RCC 7860 (cell line): ENCODE measurements at regions not wholly inside any gene's neighbourhood (a gene's known extent, or its start where the extent isn't known, plus 50 kb on each side); places are given as distances from the start of the nearest gene placed in this dataset.

Source experiments
- DNase-seq: peaks from one replicate; pipeline ENCODE4 v3.0.0-alpha.2; 2015; ENCODE audit warnings: low spot score
- FAIRE-seq: peaks from 2 replicates; lab custom pipeline; 2012; peaks lifted over from hg19 to GRCh38; lab: Jason Lieb, UNC

DNA sequence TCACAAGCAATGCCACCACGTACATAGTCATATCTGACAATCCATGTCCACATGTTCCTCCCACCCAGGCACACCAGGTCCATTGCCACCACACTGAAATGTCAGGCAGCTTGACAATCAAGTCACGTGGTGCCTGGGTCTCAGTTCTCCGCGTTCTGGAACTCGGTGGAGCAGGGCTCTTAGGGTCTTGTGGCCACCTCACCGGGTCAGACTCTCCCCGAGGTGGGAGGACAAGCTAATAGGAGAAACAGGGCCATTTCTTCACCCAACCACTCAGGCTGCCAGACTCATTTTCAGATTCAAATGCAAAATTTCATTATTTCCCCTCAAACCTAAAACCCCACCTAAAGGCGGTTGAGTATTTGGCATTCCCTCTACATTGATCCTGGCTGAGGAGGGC lies 200.5 kb upstream of the GAS1 start:
- no peak for FAIRE-seq
- no peak for DNase-seq

DNA sequence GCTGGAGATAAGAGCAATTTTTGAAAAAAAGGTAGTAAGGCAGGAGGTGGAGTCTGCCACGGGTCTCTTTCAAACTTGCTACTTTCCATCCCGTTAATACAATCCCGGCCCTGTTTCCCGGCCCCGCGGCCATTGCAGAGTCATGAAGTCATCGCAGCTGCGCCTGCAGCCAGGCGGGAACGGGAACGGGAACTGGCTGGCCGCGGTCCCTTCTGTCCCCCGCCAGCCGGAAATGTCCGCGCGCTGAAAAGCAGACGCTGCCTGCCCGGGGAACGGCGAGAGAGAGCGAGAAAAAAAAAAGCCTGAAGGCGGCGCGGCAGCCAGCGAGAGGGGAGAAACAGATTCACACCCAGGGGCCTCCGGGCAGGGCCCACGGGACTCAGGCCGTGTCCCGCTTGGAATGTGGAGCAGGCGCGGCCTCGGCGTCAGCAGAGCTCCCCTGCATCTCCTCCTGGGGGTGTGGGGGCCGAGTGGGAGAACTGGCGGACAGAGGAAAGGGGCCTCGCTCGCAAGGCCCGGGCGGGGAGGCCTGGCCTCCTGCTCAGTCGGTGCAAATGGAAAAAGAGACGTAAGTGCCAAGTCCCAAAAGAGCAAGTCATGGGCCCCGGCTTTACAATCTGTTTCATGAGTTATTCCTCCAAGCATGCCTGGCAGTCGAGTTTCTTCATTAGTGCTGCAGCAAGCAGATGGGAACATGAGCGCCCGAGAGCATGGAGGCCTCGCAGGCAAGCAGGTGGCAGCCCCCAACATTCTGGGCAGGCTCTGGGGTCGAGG lies 201.2 kb upstream of the GAS1 start:
- DNase-seq (no peak), FAIRE-seq (no peak)

DNA sequence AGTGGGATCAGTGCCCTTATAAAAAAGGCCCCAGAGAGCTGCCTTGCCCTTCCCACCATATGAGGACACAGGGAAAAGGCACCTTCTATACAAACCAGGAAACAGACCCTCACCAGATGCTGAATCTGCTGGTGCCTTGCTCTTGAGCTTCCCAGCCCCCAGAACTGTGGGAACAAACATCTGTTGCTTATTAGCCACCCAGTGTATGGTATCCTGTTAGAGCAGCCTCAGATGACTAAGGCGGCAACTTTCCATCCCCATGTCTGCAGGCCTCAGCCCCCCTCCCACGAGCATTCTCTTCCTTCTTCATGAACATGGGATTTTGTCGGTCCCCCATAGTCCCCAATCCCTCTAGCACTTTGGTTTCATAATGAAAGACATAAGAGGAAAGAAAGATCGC lies 202.5 kb upstream of the GAS1 start:
- DNase-seq (no peak), FAIRE-seq (no peak)

DNA sequence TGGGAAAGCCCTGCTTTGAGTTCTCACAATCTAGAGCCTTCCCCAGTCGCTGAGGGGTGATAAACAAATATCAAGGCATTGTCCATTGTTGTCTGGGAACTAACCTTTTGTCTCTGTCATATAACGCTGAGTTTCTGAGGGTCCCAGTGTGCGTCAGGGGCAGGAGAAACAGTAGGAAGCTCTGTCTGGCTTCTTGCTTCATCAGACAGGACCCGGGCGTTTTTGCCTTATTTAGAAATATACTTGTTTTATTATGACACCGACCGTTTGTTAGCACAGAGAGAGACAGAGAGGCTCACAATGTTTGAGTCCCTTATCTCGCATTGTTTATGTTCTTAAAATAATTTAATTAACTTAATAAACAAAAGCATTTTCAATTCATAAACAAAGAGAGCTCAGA lies 204.9 kb upstream of the GAS1 start:
- FAIRE-seq, result no peak
- no peak for DNase-seq

DNA sequence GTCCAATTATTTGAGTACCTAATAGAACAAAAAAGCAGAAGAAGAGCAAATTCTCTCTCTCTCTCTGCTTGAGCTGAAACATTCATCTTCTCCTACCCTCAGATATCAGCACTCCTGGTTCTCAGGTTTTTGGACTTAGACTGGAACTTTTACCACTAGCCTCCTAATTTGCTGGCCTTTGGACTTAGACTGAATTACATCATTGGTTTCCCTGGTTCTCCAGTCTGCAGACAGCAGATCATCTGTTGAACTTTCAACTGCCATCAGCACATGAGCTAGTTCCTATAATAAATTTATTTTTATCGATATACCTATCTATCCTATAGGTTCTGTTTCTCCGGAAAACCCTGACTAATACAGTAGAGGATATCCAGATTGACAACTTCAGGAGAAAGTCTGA lies 208.9 kb upstream of the GAS1 start:
- DNase-seq (no peak), FAIRE-seq (no peak)

DNA sequence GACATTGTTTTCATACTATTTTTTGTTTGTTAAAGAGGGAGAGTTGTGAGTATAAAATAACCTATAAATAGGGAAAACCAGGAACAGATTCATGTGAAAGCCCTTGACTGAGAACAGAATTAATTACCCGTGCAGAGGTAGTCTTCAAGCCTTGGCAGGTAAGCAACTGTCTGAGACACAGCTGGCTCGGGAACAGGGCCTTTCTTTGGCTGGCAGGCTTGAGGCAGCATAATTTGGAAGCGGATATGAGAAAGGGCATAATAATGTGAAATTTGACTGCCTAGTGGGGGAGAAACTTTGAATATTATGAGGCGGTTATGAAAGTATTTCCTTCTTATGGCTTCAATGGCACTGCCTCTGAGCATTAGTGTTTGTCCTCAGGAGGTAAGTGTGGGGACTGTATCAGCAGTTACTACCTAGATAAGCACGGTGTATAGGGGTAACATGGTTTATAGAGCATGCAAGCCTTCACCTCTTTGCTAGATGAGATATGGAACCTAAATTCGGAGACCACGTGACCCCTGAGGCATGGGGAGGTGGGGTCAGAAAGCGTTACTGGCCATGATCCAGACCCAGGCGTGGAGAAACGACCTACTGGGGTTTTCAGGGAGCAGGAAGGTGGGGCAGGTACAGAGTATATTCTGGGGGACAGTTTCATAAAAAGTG lies 210.2 kb upstream of the GAS1 start:
- DNase-seq (no peak), FAIRE-seq (no peak)

DNA sequence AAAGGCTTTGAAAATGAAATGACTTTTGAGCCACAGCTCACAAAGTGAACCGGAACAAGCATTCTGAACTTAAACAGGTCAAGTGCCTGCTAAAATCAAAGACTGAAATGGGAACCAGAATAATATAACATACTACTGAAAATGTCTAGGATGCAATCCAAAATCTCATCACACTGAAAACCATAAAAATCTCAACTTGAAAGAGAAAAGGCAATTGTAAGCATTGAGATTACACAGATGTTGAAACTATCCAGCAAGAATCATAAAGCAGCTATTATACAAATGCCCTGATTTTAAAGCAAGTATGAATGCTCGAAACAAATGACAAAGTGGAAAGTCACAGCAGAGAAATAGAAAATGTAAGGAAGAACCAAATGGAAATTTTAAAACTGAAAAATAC lies 211.5 kb upstream of the GAS1 start:
- FAIRE-seq, result no peak
- DNase-seq, result no peak

DNA sequence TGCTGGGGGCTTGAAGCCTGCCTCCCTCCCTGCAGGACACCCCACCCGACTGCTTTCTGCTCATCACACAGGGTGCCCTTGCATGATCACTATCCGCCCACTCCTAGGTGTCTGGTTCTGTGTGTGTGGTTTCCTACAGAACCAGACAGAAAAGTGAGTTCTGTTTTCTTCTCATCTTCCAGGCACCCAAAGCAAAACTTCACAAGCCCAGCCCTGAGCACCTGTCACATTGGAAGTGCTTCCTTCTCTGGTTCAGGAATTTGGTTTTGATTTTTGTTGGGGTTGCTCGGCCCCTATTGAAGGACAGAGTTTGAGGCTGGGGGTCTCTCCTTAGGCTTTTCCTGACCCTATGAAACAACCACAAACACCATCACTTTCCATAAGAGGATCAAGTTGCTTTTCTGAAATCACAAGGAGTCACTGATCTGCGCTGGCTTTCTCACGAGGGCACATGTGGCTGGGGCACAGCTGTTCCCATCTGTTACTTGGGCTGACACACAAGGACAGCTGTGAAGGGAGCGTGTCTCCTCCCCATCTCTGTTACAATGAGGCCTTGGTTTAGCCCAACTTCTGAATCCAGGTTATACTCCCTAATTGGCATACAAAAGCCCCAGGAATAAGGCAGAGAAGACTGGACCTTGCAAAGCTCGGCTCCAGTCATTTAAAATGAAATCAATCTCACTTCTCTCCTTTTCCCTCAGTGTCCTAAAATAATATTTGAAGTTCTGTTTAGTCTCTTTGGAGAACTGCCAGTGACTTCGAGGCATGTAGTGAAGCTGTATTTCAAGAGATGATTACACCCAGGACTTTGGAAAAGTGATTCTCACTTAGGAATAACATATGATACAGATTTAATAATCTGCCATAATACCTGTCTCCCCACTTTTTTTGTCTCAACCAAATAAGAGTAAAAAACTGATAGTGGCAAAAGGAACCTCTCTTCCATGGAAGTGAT lies 213.1 kb upstream of the GAS1 start:
- FAIRE-seq, result no peak
- DNase-seq, result no peak

DNA sequence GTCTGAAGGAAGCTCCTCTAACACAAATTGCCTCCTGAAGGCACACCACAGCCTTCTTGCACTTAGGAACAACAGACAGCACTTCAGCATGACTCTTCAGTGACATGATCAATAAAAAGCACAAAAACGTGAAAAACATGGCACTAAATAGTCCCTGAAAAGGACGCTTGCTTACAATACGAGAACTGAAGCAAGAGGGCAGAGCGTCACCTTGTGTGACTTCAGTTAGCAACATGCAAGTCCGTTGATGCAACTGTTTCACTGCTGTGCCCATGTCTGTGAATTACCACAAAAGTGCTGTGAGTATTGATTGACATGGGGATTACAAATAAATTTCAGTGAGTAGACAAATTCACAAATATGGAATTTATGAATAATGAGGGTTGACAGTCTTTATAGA lies 219.9 kb upstream of the GAS1 start:
- DNase-seq (no peak), FAIRE-seq (no peak)

DNA sequence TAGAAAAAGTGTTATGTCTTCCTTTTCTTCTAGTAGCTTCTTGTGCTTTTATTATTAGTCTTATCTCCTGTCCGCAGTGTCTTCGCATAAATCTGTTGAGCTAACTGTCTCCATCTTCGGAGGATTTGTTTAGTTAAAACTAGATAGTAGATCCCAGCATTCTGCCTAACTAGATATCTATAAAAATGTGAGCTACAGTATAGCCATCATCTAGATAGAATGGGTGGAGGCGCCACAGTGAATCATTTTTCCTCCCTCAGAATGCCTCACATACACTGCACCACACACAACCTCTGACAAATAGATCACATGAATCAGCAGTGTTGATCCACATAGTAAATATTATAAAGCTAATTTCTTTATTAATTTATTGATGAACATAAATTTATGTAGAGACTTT lies 220.3 kb upstream of the GAS1 start:
- FAIRE-seq, result no peak
- no peak for DNase-seq

DNA sequence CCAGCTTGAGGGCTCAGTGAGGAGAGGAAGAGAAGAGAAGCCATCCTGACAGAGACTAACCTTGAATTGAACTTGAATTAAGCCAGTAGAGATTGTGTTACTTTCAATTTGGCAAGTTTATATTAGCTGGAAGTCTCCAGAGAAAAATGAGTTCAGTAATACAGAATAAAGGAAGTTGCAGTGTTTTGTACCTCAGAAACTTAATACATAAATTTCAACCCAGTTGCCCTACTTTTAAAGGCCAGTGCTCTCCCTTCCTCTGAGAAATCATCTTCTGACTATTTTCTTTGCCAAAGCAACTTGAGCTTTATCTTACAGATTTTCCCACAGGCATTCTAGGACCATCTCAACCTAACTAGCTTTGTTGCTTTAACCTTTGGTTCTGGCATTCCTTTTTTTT lies 231.0 kb upstream of the GAS1 start:
- no peak for FAIRE-seq
- no peak for DNase-seq

DNA sequence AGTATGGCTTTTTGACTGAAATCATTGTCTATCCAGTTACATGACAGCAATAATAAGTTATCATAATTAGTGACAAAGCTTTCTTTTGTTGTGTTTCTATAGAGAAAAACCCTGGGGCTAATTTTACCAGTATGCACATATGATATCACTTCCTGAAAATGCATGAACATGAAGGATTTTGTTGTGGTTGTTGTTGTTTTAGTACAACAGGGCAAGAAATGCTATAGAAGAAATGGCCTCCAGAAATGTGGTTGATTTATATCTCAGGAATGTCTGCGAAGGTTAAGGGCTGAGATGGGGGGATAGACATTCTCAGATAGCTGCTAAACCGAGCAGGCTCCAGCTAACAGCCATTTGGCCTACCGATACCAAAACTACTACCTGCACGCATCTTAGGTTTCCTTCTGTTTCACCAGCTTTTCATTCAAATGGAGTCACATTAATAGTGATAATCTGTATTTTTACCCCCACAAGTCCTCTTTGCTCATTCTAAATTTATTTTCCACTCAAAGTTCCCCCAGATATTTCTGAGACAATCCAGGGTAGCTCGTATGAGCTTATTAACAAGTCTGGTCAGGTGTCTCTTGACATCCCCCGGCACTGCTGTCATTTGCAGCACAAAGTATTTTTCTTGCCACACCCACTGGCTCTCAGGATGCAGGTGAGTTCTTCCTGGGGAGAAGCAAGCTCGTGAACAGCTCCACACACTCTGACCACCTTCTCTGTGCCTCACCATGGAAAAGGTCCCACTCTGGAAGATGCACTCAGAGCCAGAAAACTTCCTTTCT lies 232.4 kb upstream of the GAS1 start:
- DNase-seq, result no peak
- FAIRE-seq, result no peak

DNA sequence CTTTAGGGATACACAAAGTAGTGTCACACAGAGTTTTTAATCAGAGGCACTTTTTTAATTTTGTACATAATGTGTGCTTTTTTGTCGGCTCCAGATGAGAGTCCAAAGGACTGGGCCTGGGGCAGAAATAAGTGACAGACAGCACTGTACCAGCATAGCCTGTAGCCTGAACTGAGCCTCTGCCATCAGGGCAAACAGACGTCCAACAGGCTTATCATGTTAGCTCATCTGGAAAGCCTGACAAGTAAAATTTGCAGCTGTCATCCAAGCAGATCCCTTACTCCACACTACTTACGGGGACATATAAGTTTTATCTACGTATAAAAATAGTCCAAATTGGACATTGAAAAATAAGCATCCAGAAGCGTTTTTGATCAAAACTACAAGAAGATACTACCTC lies 233.1 kb upstream of the GAS1 start:
- FAIRE-seq (no peak), DNase-seq (no peak)

DNA sequence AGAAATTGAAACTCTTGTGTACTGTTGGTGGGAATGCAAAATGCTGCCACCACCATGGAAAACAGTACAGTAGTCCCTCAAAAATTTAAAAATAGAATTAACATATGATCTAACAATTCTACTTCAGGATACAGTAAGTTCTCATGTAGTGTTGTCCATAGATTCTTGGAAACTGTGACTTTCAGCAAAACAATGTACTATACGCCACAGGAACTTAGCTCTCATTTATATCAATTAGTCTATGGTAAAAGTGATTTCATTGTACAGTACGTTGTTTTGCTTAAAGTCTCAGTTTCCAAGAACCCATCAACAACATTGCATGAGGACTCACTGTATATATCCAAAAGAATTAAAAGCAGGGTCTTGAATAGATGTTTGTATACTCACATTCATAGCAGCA lies 233.5 kb upstream of the GAS1 start:
- DNase-seq (no peak), FAIRE-seq (no peak)

DNA sequence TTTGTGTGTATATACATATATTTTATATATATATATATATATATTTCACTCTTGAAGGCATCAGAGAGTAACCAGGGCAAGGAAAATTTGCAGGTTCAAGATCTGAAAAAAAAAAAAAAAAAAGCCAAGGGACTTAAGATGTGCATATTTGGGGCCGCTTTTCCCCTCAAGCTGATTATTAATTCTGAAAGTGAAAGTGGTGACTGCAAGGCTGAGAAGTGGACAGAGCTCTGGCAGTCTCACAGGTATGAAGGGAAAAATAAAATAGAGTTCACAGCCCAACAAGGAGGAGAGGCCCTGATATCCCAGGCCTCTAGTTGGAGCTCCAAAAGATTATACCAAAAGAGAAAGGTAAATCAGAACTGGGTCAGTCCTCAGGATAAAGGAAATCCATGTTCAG lies 234.4 kb upstream of the GAS1 start:
- no peak for FAIRE-seq

DNA sequence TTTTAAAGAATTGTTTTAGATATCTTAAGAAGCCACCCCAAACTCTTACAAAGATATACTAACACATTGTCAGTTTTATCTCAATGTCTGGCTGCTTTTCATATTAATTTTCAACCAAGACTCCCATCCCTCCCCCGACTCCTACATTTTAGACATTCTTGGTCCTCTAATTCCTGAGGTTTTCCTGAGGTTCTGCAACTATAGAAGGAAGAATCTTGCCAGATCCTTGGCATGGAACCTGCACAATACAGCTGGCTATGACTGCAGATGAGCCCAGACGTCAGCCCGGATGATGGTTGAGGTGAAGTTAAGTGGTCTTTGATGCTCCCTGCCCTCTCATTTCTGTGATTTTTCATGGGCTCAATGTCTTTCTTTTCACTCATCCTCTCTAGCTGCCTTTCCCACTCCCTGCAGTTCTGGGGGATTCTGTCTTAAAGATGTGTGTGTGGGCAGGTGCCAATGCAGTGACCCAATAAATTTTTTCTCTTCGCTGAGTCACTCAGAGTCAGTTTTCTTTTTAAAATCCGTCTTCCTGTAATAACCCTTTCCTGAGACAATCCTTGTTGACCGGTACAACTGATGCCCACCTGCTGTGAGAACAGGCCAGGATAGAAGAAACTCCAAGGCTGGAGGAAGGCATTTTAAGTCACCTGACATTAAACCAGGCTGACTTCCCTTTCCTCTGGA lies 237.8 kb upstream of the GAS1 start:
- peak; percentile 88 for DNase-seq
- FAIRE-seq, result peak; percentile 92

More for the DNA sequence above, 234.4 kb upstream of the GAS1 start:
- DNase-seq, result no peak

DNA sequence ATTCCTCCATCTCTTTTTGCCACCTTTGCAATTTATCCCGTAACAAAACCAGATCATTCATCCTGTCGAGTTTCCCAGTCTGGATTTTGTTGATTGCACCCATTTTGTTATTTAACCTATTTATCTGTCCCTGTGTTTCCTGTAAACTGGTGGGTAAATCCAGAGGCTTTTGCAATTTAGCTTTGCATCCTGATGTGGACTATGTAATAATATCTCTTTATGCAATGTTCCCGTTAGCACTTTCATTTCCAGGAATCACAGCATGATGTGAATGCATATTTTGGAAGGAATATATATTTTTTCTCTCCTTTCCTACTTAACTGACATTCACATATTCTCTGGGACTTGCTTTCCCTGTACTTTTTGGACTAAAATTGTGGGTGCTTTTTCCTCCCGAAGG lies 240.3 kb upstream of the GAS1 start:
- no peak for FAIRE-seq
- no peak for DNase-seq

DNA sequence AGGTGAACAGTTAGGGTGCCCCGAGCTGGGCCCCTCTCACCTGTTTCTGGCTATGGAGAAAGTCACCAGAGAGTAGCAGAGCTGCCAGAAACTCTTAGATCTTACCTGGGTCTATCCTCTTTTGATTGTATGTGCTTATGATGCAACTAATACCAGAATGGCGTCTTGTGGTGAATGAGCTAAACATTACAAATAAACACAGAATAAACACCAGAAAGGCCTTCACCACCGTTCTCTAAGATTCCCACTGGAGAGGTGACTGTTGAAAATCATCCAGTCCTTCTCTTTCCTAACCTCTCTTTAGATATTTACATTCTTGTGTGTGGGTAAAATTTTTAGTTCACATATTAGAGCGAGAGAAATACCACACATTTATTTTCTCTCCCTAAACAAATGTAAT lies 241.7 kb upstream of the GAS1 start:
- DNase-seq (no peak), FAIRE-seq (no peak)

DNA sequence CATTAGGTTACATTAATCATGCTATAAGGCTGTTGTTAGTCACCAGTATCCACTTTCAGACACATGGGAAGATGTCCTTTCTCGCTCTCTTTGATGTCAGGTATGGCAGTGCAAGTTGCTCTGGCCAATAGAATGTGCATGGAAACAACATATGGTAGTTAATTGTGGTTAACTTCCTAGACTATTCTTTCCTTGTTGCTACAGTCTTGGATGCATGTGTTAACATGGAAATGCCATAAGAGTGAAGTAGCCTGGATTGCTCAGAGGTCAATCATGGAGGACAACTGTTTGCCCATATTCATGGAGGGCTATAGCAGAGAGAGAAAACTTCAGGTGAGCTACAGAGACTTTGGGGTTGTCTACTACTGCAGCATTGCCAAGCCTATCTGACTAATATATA lies 245.8 kb upstream of the GAS1 start:
- DNase-seq, result no peak
- no peak for FAIRE-seq
